ENCODE measurements at regions not wholly inside any gene's neighbourhood (a gene's known extent, or its start where the extent isn't known, plus 50 kb on each side); places are given as distances from the start of the nearest gene placed in this dataset.

- no peaks in the 10 kb centered on the region for H3F3A ChIP-seq (ENCODE audit: insufficient read depth, low read length)
- no peak overlapping the region for H3K4me3 ChIP-seq (ENCODE audit: low read depth, low read length, poor library complexity, severe bottlenecking)
- no peaks in the 10 kb centered on the region for H3K27me3 ChIP-seq (ENCODE audit: insufficient read depth, low read length)
- H3K9me2 ChIP-seq (ENCODE audit: low read depth, low read length) = no peaks in the 10 kb centered on the region
- no peak overlapping the region for H3K9ac ChIP-seq (ENCODE audit: low read length)
- no peaks in the 10 kb centered on the region for H3K36me3 ChIP-seq (ENCODE audit: insufficient read depth, low read length)
- no peaks in the 10 kb centered on the region for H3K9me3 ChIP-seq (ENCODE audit: low read length)
- no peak overlapping the region for H3K4me2 ChIP-seq (ENCODE audit: low read length)
- no peak overlapping the region for H3K27ac ChIP-seq (ENCODE audit: low read depth, low read length, poor library complexity, severe bottlenecking)
- no peaks in the 10 kb centered on the region for H3K4me1 ChIP-seq (ENCODE audit: insufficient read depth, low read length, severe bottlenecking)
- TF ChIP-seq CTCF (IDR thresholded peaks at IDR 0.05; ENCODE audit: low read length) (no peak), EZH2 (IDR thresholded peaks at IDR 0.05; ENCODE audit: borderline replicate concordance, low read length) (no peak)
- H3K79me2 ChIP-seq (ENCODE audit: insufficient read depth, low read length) = no peaks in the 10 kb centered on the region
- H2AFZ ChIP-seq (ENCODE audit: low read length) = no peak overlapping the region
- H4K20me1 ChIP-seq (ENCODE audit: insufficient read depth, low read length) = no peaks in the 10 kb centered on the region
Measured at GRCh38 chr3:182716114-182716688, 77.1 kb upstream of the ATP11B start.

GRCh38 chr3:182717216-182717615, 76.1 kb upstream of the ATP11B start:
- H3K4me1 ChIP-seq (ENCODE audit: insufficient read depth, low read length, severe bottlenecking) = no peaks in the 10 kb centered on the region
- no peaks in the 10 kb centered on the region for H4K20me1 ChIP-seq (ENCODE audit: insufficient read depth, low read length)
- no peaks in the 10 kb centered on the region for H3K27me3 ChIP-seq (ENCODE audit: insufficient read depth, low read length)
- H3K4me3 ChIP-seq (ENCODE audit: low read depth, low read length, poor library complexity, severe bottlenecking) = no peak overlapping the region
- H3K9me3 ChIP-seq (ENCODE audit: low read length) = no peaks in the 10 kb centered on the region
- H2AFZ ChIP-seq (ENCODE audit: low read length) = no peak overlapping the region
- H3F3A ChIP-seq (ENCODE audit: insufficient read depth, low read length) = no peaks in the 10 kb centered on the region
- no peak for TF ChIP-seq EZH2 (IDR thresholded peaks at IDR 0.05; ENCODE audit: borderline replicate concordance, low read length)
- no peak for TF ChIP-seq CTCF (IDR thresholded peaks at IDR 0.05; ENCODE audit: low read length)
- H3K79me2 ChIP-seq (ENCODE audit: insufficient read depth, low read length) = no peaks in the 10 kb centered on the region
- no peaks in the 10 kb centered on the region for H3K9me2 ChIP-seq (ENCODE audit: low read depth, low read length)
- H3K4me2 ChIP-seq (ENCODE audit: low read length) = no peak overlapping the region
- no peak overlapping the region for H3K27ac ChIP-seq (ENCODE audit: low read depth, low read length, poor library complexity, severe bottlenecking)
- H3K36me3 ChIP-seq (ENCODE audit: insufficient read depth, low read length) = no peaks in the 10 kb centered on the region
- no peak overlapping the region for H3K9ac ChIP-seq (ENCODE audit: low read length)

- H3K9me3 ChIP-seq (ENCODE audit: low read length) = no peaks in the 10 kb centered on the region
- H3F3A ChIP-seq (ENCODE audit: insufficient read depth, low read length) = no peaks in the 10 kb centered on the region
- TF ChIP-seq CTCF (IDR thresholded peaks at IDR 0.05; ENCODE audit: low read length) (no peak), EZH2 (IDR thresholded peaks at IDR 0.05; ENCODE audit: borderline replicate concordance, low read length) (no peak)
- no peaks in the 10 kb centered on the region for H3K27me3 ChIP-seq (ENCODE audit: insufficient read depth, low read length)
- H3K4me3 ChIP-seq (ENCODE audit: low read depth, low read length, poor library complexity, severe bottlenecking) = no peak overlapping the region
- H3K36me3 ChIP-seq (ENCODE audit: insufficient read depth, low read length) = no peaks in the 10 kb centered on the region
- no peaks in the 10 kb centered on the region for H3K9me2 ChIP-seq (ENCODE audit: low read depth, low read length)
- no peaks in the 10 kb centered on the region for H3K79me2 ChIP-seq (ENCODE audit: insufficient read depth, low read length)
- H3K4me1 ChIP-seq (ENCODE audit: insufficient read depth, low read length, severe bottlenecking) = no peaks in the 10 kb centered on the region
- H3K9ac ChIP-seq (ENCODE audit: low read length) = no peak overlapping the region
- H3K27ac ChIP-seq (ENCODE audit: low read depth, low read length, poor library complexity, severe bottlenecking) = no peak overlapping the region
- no peak overlapping the region for H2AFZ ChIP-seq (ENCODE audit: low read length)
- H3K4me2 ChIP-seq (ENCODE audit: low read length) = no peak overlapping the region
- no peaks in the 10 kb centered on the region for H4K20me1 ChIP-seq (ENCODE audit: insufficient read depth, low read length)
Measured at GRCh38 chr3:182722907-182723306, 70.4 kb upstream of the ATP11B start.

Measured in OCI-LY1 (cell line).